Endothelial cell of hepatic sinusoid (primary cell): ENCODE measurements at regions not wholly inside any gene's neighbourhood (a gene's known extent, or its start where the extent isn't known, plus 50 kb on each side); places are given as distances from the start of the nearest gene placed in this dataset.
"Not testable (repeated sequence)": the region's sequence is repeated elsewhere in the genome, so short reads cannot be mapped to it uniquely, and the experiment has no call there.

Source experiments
- in situ Hi-C: cut with HindIII; loops from 2 replicates; pipeline ENCODE4 v1.10.0; 2017; ENCODE audit warnings: low sequenced_read_pairs

DNA sequence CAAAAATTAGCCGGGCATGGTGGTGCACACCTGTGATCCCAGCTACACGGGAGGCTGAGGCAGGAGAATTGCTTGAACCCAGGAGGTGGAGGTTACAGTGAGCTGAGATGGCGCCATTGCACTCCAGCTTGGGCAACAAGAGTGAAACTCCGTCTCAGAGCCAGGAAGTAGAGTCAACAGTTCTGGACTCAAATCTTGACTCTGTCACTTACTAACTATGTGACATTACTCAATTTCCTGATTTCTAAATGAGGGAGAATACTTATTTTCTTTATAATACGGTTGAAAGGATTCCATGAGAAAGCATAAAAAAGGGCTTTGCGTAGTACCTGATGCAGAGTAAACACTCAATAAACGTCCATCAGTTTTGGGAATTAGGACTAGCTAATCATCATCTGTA lies 350.7 kb downstream of the SHQ1 start:
- in situ Hi-C loops = not testable (repeated sequence)

DNA sequence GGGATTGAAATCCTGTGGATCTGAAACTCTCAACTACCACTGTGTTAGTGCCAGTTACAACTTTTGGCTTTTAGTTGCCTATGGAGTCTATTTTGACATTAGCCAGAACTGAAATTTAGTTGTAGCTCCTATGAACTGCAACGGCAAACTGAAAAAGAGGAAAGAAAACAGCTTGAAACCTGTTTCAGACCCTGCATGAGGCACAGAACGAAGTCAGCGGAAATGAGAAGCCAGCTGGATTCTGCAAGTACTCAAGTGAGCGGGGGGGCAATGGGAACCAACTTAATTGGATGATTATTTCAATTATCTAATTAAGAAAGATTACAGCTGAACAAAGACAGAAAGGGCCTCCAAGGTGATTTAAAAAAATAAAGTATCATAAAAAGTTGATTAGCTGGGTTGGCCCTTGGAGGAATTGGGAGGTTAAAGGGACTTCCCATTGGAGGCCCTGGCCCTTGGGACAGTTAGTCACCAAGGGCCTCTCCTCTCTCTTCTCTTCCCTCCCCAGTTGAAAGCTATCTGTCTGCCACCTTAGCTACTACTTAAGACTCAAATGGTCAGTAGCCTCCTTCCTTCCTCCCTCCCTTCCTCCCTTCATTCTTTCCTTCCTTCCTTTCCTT lies 352.1 kb downstream of the SHQ1 start:
- in situ Hi-C loops = no loop called here

DNA sequence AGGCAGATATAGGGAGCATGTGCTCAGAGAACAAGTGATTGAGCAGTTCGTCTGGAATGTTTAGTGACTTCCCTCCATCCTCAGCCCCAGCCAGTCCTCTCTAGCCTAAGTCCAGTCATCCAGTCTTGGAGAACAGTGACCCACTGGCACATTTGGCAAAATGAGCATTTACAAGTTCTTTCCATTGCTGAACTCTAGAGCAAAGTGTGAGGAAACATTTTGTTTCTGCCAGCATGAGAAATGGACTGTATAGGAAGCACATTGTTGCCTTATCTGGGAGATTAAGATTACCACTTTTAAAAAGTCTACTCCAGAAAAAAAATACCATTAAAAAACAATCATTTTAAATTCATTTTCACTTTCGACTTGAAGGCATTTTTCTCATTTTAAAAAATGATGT lies 353.6 kb downstream of the SHQ1 start:
- in situ Hi-C loops = no loop called here

- in situ Hi-C loops = no loop called here
Measured at GRCh38 chr3:72494130-72494529, 354.1 kb downstream of the SHQ1 start.

DNA sequence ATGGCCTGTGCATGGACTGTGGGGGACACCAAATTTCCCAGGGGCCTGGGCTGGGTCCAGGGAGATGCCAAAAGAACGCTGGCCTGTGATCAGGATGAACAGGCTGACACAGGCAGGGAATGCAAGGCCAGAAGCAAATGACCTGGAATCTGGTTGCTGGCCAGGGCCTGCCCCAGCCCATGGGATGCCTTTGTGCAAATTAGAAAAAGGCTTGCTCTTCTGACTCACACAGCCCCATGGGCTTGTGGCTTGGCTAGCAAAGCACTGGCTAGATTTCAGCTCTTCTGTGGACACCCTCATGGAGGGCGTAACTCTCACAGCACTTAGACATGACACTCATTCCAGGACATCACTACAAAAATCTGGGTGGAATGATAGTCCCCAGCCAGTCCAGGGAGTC lies 356.0 kb downstream of the SHQ1 start:
- in situ Hi-C loops = no loop called here

- in situ Hi-C loops = no loop called here
Measured at GRCh38 chr3:72490688-72491435, 357.4 kb downstream of the SHQ1 start.

GRCh38 chr3:72489901-72490300 lies 358.3 kb downstream of the SHQ1 start:
- in situ Hi-C loops = no loop called here

DNA sequence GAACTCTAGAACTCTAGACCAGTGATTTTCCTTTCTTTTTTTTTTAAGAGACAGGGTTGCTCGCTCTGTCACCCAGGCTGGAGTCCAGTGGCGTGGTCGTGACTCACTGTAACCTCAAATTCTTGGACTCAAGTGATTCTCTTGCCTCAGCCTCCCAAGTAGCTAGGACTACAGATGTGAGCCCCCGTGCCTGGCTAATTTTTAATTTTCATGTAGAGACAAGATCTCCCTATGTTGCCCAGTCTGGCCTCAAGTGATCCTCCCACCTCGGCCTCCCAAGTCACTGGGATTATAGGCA lies 359.6 kb downstream of the SHQ1 start:
- in situ Hi-C loops = no loop called here

- in situ Hi-C loops = no loop called here
Measured at GRCh38 chr3:72487946-72488737, 360.1 kb downstream of the SHQ1 start.

DNA sequence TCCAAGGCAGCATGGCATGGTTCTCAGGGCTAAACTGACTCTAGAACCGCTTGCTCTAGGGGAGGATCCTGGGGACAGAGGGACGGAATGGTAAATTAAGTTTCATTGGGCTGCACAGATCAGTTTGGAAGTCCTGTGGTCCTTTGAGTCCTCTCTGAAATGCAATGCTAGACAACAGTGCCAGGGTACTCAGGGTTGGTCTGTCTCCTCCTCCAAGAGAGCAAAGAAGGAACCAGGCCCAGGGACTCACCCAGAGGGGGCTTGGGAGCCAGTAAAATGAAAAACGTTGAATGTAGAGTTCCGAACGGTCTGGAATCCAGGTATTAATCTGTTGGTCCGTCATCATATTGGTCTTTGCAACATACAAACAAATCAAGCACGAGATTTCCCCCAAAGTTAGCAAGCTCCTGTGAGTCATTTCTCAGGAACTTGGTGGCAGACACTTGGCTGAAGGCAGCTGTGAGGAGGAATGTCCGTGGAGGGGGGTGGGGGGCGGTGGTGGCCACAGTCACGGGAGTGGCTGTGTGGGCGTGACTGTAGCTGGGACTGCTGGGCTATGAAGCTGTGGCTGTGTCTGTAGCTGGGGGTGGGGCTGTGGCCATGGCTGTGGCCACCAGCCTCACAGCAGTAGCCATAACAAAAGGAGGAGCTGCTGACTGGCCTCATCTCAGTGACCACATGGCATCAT lies 361.0 kb downstream of the SHQ1 start:
- in situ Hi-C loops = no loop called here

DNA sequence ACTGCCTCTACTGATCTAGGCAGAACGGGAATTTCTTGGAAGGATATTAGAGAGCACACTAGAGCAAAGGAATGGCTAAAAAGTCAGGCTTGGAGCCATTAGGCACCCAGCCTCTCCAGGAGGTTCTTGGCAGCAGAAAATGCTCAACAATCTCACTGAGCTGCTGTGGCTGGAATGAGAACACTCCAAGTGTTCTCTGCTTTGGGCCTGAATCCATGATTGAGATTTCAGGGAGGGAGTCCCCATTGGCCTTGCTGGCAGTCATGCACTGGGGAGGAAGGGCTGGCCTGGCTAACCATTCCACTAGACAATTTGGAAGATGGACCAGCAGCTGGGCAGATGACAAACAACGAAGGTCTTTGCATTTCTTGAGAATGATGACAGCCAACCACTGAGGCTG lies 362.6 kb downstream of the SHQ1 start:
- in situ Hi-C loops = no loop called here

DNA sequence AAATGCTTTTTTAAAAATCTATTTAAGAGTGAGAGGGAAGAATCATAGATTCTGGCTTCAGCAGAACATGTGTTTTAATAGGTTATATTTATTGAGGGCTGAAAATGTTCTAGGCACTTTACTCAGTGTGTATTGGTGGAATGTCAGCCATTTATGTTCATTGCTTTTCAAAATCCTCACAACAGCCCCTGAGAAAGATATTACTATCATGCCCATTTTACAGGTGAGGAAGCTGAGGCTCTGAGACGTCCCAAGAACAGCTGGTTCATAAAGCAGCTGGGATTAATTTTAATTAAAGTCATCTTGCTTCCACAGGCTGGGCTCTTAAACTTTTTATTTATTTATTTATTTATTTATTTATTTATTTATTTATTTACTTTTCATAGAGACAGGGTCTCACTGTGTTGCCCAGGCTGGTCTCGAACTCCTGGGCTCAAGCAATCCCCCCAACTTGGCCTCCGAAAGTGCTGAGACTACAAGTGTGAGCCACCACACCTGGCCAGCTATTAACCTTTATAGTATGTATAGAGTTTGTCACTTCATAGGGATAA lies 364.6 kb downstream of the SHQ1 start:
- in situ Hi-C loops = no loop called here

- in situ Hi-C loops = no loop called here
Measured at GRCh38 chr3:72482589-72483321, 365.5 kb downstream of the SHQ1 start.

- in situ Hi-C loops = no loop called here
Measured at GRCh38 chr3:72481542-72481941, 366.7 kb downstream of the SHQ1 start.

- in situ Hi-C loops = no loop called here
Measured at GRCh38 chr3:72480366-72480765, 367.9 kb downstream of the SHQ1 start.

DNA sequence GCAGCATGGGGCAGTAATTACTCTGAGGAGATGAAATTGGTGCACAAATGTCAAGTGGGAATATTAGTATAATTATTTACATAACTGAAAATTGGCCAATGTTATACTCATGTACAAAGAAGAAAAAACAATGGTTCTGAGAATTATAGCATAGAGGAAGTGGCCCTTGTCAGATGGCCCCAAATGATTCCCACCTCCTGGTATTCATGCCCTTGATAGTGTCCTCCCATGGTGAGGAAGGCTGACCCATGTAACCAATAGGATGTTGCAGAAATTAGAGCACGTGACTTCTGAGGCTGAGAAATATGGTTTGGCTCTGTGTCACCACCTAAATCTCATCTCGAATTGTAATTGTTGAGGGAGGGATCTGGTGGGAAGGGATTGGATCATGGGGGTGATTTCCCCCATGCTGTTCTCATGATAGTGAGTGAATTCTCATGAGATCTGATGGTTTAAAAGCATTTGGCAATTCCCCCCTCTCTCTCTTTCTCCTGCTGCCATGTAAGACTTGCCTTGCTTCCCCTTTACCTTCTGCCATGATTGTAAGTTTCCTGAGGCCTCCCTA lies 368.5 kb downstream of the SHQ1 start:
- in situ Hi-C loops = no loop called here

GRCh38 chr3:72476139-72476483 lies 372.1 kb downstream of the SHQ1 start:
- in situ Hi-C loops = no loop called here

- in situ Hi-C loops = no loop called here
Measured at GRCh38 chr3:72475258-72476138, 372.7 kb downstream of the SHQ1 start.

- in situ Hi-C loops = no loop called here
Measured at GRCh38 chr3:72474775-72475174, 373.5 kb downstream of the SHQ1 start.
